Mesendoderm (in vitro differentiated cells): ENCODE measurements at regions not wholly inside any gene's neighbourhood (a gene's known extent, or its start where the extent isn't known, plus 50 kb on each side); places are given as distances from the start of the nearest gene placed in this dataset.

ENCODE experiments used
- DNase-seq: peaks from one replicate; pipeline ENCODE4 v3.0.0; 2013
- H2AK5ac ChIP-seq: 2 replicates; pipeline ENCODE4 v1.6.1; 2013; ENCODE audit warnings: low read length, inconsistent platforms
- H2BK120ac ChIP-seq: 2 replicates; pipeline ENCODE4 v1.6.1; 2013; ENCODE audit warnings: low read depth, mild to moderate bottlenecking, low read length, moderate library complexity, mixed read lengths
- H2BK15ac ChIP-seq: replicated peaks from 2 replicates; pipeline ENCODE4 v1.6.1; 2013; ENCODE audit warnings: low read depth, mild to moderate bottlenecking, moderate library complexity
- H2BK5ac ChIP-seq: 2 replicates; pipeline ENCODE4 v1.6.1; 2013; ENCODE audit warnings: low read length, inconsistent platforms
- H3K18ac ChIP-seq: 2 replicates; pipeline ENCODE4 v1.6.1; 2013; ENCODE audit warnings: mild to moderate bottlenecking, low read length, mixed read lengths
- H3K23ac ChIP-seq: one replicate; pipeline ENCODE4 v1.6.1; 2013; ENCODE audit warnings: low read length
- H3K27ac ChIP-seq: 2 replicates; pipeline ENCODE4 v1.5.1; 2013; ENCODE audit warnings: low read depth, mild to moderate bottlenecking, inconsistent platforms, low read length, moderate library complexity
- H3K27me3 ChIP-seq: 2 replicates; pipeline ENCODE4 v1.6.1; 2013; ENCODE audit warnings: low read length, control low read depth, mild to moderate bottlenecking, inconsistent platforms; ENCODE audit not compliant: insufficient read depth, poor library complexity
- H3K36me3 ChIP-seq: 2 replicates; pipeline ENCODE4 v1.6.1; 2013; ENCODE audit warnings: low read length, inconsistent platforms; ENCODE audit not compliant: control insufficient read depth, insufficient read depth
- H3K4ac ChIP-seq: one replicate; pipeline ENCODE4 v1.6.1; 2013; ENCODE audit warnings: low read depth, mild to moderate bottlenecking, low read length, moderate library complexity
- H3K4me1 ChIP-seq: 2 replicates; pipeline ENCODE4 v1.6.1; 2013; ENCODE audit warnings: low read depth, low read length, inconsistent platforms; ENCODE audit not compliant: control insufficient read depth
- H3K4me2 ChIP-seq: 2 replicates; pipeline ENCODE4 v1.6.1; 2013; ENCODE audit warnings: low read length
- H3K4me3 ChIP-seq: 2 replicates; pipeline ENCODE4 v1.5.1; 2013; ENCODE audit warnings: mild to moderate bottlenecking, low read length
- H3K56ac ChIP-seq: one replicate; pipeline ENCODE4 v1.6.1; 2013; ENCODE audit warnings: low read length
- H3K79me1 ChIP-seq: 2 replicates; pipeline ENCODE4 v1.6.1; 2013; ENCODE audit warnings: low read length, inconsistent platforms
- H3K79me2 ChIP-seq: 2 replicates; pipeline ENCODE4 v1.6.1; 2013; ENCODE audit warnings: mild to moderate bottlenecking, low read length; ENCODE audit not compliant: control insufficient read depth, insufficient read depth
- H3K9ac ChIP-seq: 2 replicates; pipeline ENCODE4 v1.6.1; 2013; ENCODE audit warnings: low read length, inconsistent platforms
- H4K5ac ChIP-seq: one replicate; pipeline ENCODE4 v1.6.1; 2013; ENCODE audit warnings: low read length
- H4K8ac ChIP-seq: one replicate; pipeline ENCODE4 v1.6.1; 2013; ENCODE audit warnings: low read depth, mild to moderate bottlenecking, control low read depth, low read length, moderate library complexity
- WGBS: extraction: QIAGEN DNeasy Blood & Tissue Kit; methylation state at CpG from one replicate; pipeline ENCODE4 v1.1.7; 2013; ENCODE audit warnings: low lambda C conversion rate, missing lambda C conversion rate; ENCODE audit not compliant: insufficient coverage; ENCODE audit errors: extremely low coverage; 5-methylcytosine and 5-hydroxymethylcytosine counted together

- no peak overlapping the region for H2BK120ac ChIP-seq
- no peaks in the 10 kb centered on the region for H3K36me3 ChIP-seq
- no peak overlapping the region for H3K27ac ChIP-seq
- H3K79me1 ChIP-seq, result no peaks in the 10 kb centered on the region
- H3K56ac ChIP-seq, result no peak overlapping the region
- H2BK15ac ChIP-seq, result no peak overlapping the region
- no peak overlapping the region for H4K8ac ChIP-seq
- H3K23ac ChIP-seq, result no peak overlapping the region
- no peaks in the 10 kb centered on the region for H3K79me2 ChIP-seq
- H3K4me1 ChIP-seq, result no peaks in the 10 kb centered on the region
- no peak overlapping the region for H2AK5ac ChIP-seq
- DNase-seq, result no peak
- no peak overlapping the region for H3K4me3 ChIP-seq
- H2BK5ac ChIP-seq, result no peak overlapping the region
- no peak overlapping the region for H3K4me2 ChIP-seq
- no peak overlapping the region for H4K5ac ChIP-seq
- H3K9ac ChIP-seq, result no peak overlapping the region
- H3K18ac ChIP-seq, result no peak overlapping the region
- WGBS, result no CpG with 5 or more reads among the region's 3 CpGs
- no peak overlapping the region for H3K4ac ChIP-seq
- no peaks in the 10 kb centered on the region for H3K27me3 ChIP-seq
Observed at GRCh38 chr12:27894309-27894708, 78.2 kb downstream of the PTHLH start.

- Histone ChIP-seq H3K23ac (no peak overlapping the region), H3K4ac (no peak overlapping the region)
Observed at GRCh38 chr12:27879708-27880107, 92.8 kb downstream of the PTHLH start.

GRCh38 chr12:27875677-27876076 is 95.6 kb upstream of the MANSC4 start:
- Histone ChIP-seq H3K27ac (no peak overlapping the region), H3K79me1 (no peaks in the 10 kb centered on the region), H4K5ac (no peak overlapping the region), H2BK120ac (no peak overlapping the region), H3K9ac (no peak overlapping the region), H2AK5ac (no peak overlapping the region), H4K8ac (no peak overlapping the region), H3K27me3 (no peaks in the 10 kb centered on the region), H2BK15ac (no peak overlapping the region), H3K79me2 (no peaks in the 10 kb centered on the region), H3K36me3 (no peaks in the 10 kb centered on the region), H3K18ac (no peak overlapping the region), H3K4me1 (no peaks in the 10 kb centered on the region), H3K4me2 (no peak overlapping the region), H3K4ac (no peak overlapping the region), H3K23ac (no peak overlapping the region), H3K56ac (no peak overlapping the region), H2BK5ac (no peak overlapping the region), H3K4me3 (no peak overlapping the region)
- no peak for DNase-seq
- WGBS, result no CpG with 5 or more reads among the region's 2 CpGs

More at GRCh38 chr12:27879708-27880107, 92.8 kb downstream of the PTHLH start:
- DNase-seq, result no peak
- H3K36me3 ChIP-seq, result no peaks in the 10 kb centered on the region
- no peak overlapping the region for H2BK5ac ChIP-seq
- no peak overlapping the region for H3K56ac ChIP-seq
- no peak overlapping the region for H3K4me3 ChIP-seq
- H3K4me2 ChIP-seq, result no peak overlapping the region
- no peak overlapping the region for H3K9ac ChIP-seq
- no peaks in the 10 kb centered on the region for H3K27me3 ChIP-seq
- H3K27ac ChIP-seq, result no peak overlapping the region
- H3K4me1 ChIP-seq, result no peaks in the 10 kb centered on the region
- no peak overlapping the region for H2BK120ac ChIP-seq
- no peak overlapping the region for H4K5ac ChIP-seq
- H4K8ac ChIP-seq, result no peak overlapping the region
- H2BK15ac ChIP-seq, result no peak overlapping the region
- H3K79me1 ChIP-seq, result no peaks in the 10 kb centered on the region
- H2AK5ac ChIP-seq, result no peak overlapping the region
- H3K79me2 ChIP-seq, result no peaks in the 10 kb centered on the region
- H3K18ac ChIP-seq, result no peak overlapping the region

GRCh38 chr12:27873010-27873409 is 93.0 kb upstream of the MANSC4 start:
- no peak overlapping the region for H3K23ac ChIP-seq
- DNase-seq, result no peak
- H2BK15ac ChIP-seq, result no peak overlapping the region
- no peak overlapping the region for H3K4me2 ChIP-seq
- H3K56ac ChIP-seq, result no peak overlapping the region
- H3K79me1 ChIP-seq, result no peaks in the 10 kb centered on the region
- no peaks in the 10 kb centered on the region for H3K36me3 ChIP-seq
- no CpG with 5 or more reads among the region's 6 CpGs for WGBS
- H3K27me3 ChIP-seq, result no peaks in the 10 kb centered on the region
- H3K27ac ChIP-seq, result no peak overlapping the region
- no peaks in the 10 kb centered on the region for H3K79me2 ChIP-seq
- no peak overlapping the region for H3K9ac ChIP-seq
- no peak overlapping the region for H2BK120ac ChIP-seq
- H2AK5ac ChIP-seq, result no peak overlapping the region
- H2BK5ac ChIP-seq, result no peak overlapping the region
- H3K4me1 ChIP-seq, result no peaks in the 10 kb centered on the region
- no peak overlapping the region for H3K4ac ChIP-seq
- no peak overlapping the region for H3K4me3 ChIP-seq
- no peak overlapping the region for H4K8ac ChIP-seq
- H3K18ac ChIP-seq, result no peak overlapping the region
- H4K5ac ChIP-seq, result no peak overlapping the region

- no peak overlapping the region for H2BK120ac ChIP-seq
- no peak overlapping the region for H3K9ac ChIP-seq
- H3K4ac ChIP-seq, result no peak overlapping the region
- H3K56ac ChIP-seq, result no peak overlapping the region
- no peak for DNase-seq
- H4K5ac ChIP-seq, result no peak overlapping the region
- no peak overlapping the region for H2AK5ac ChIP-seq
- H3K18ac ChIP-seq, result no peak overlapping the region
- WGBS, result 100% methylated on average over 1 of the region's 3 CpGs
- H3K27me3 ChIP-seq, result no peaks in the 10 kb centered on the region
- no peaks in the 10 kb centered on the region for H3K79me2 ChIP-seq
- H2BK5ac ChIP-seq, result no peak overlapping the region
- no peak overlapping the region for H3K4me3 ChIP-seq
- H3K27ac ChIP-seq, result no peak overlapping the region
- H4K8ac ChIP-seq, result no peak overlapping the region
- H3K23ac ChIP-seq, result no peak overlapping the region
- no peak overlapping the region for H3K4me2 ChIP-seq
- H3K79me1 ChIP-seq, result no peaks in the 10 kb centered on the region
- no peak overlapping the region for H2BK15ac ChIP-seq
- no peaks in the 10 kb centered on the region for H3K4me1 ChIP-seq
- H3K36me3 ChIP-seq, result no peaks in the 10 kb centered on the region
Observed at GRCh38 chr12:27871946-27872345, 91.9 kb upstream of the MANSC4 start.

GRCh38 chr12:27870939-27871338 is 90.9 kb upstream of the MANSC4 start:
- no CpG with 5 or more reads among the region's 4 CpGs for WGBS
- Histone ChIP-seq H3K23ac (no peak overlapping the region), H3K4me3 (no peak overlapping the region), H3K79me1 (no peaks in the 10 kb centered on the region), H2BK15ac (no peak overlapping the region), H3K9ac (no peak overlapping the region), H3K27ac (no peak overlapping the region), H3K27me3 (no peaks in the 10 kb centered on the region), H2BK5ac (no peak overlapping the region), H3K4me2 (no peak overlapping the region), H4K5ac (no peak overlapping the region), H3K4me1 (no peaks in the 10 kb centered on the region), H3K56ac (no peak overlapping the region), H4K8ac (no peak overlapping the region), H3K18ac (no peak overlapping the region), H3K4ac (no peak overlapping the region), H2AK5ac (no peak overlapping the region), H2BK120ac (no peak overlapping the region), H3K79me2 (no peaks in the 10 kb centered on the region), H3K36me3 (no peaks in the 10 kb centered on the region)
- DNase-seq, result no peak
